HG02943 (cell line): ENCODE measurements at regions not wholly inside any gene's neighbourhood (a gene's known extent, or its start where the extent isn't known, plus 50 kb on each side); places are given as distances from the start of the nearest gene placed in this dataset.
"Not testable (repeated sequence)": the region's sequence is repeated elsewhere in the genome, so short reads cannot be mapped to it uniquely, and the experiment has no call there.

Source experiments
- ATAC-seq: cut with Tn5 transposase; IDR thresholded peaks from one replicate; pipeline ENCODE4 v1.9.1; 2021; ENCODE audit warnings: mild to moderate bottlenecking, low read depth, moderate library complexity; ENCODE audit not compliant: unreplicated experiment

- no peak for ATAC-seq
Measured at GRCh38 chr17:68670967-68671693, 70.0 kb upstream of the FAM20A start.

GRCh38 chr17:68666438-68666837 lies 65.3 kb upstream of the FAM20A start:
- not testable (repeated sequence) for ATAC-seq

GRCh38 chr17:68665373-68665772 lies 64.2 kb upstream of the FAM20A start:
- no peak for ATAC-seq

GRCh38 chr17:68662479-68662878 lies 61.3 kb upstream of the FAM20A start:
- ATAC-seq, result no peak

- no peak for ATAC-seq
Measured at GRCh38 chr17:68662037-68662432, 60.9 kb upstream of the FAM20A start.

GRCh38 chr17:68661265-68662036 lies 60.3 kb upstream of the FAM20A start:
- ATAC-seq, result no peak

GRCh38 chr17:68660302-68660701 lies 59.1 kb upstream of the FAM20A start:
- no peak for ATAC-seq

GRCh38 chr17:68658999-68659780 lies 58.0 kb upstream of the FAM20A start:
- ATAC-seq, result no peak

- ATAC-seq, result no peak
Measured at GRCh38 chr17:68657576-68657975, 56.4 kb upstream of the FAM20A start.

- ATAC-seq, result no peak
Measured at GRCh38 chr17:68657166-68657565, 56.0 kb upstream of the FAM20A start.

- ATAC-seq, result no peak
Measured at GRCh38 chr17:68656666-68657065, 55.5 kb upstream of the FAM20A start.
